ENCODE measurements at regions not wholly inside any gene's neighbourhood (a gene's known extent, or its start where the extent isn't known, plus 50 kb on each side); places are given as distances from the start of the nearest gene placed in this dataset.
"Not testable (repeated sequence)": the region's sequence is repeated elsewhere in the genome, so short reads cannot be mapped to it uniquely, and the experiment has no call there.

DNA sequence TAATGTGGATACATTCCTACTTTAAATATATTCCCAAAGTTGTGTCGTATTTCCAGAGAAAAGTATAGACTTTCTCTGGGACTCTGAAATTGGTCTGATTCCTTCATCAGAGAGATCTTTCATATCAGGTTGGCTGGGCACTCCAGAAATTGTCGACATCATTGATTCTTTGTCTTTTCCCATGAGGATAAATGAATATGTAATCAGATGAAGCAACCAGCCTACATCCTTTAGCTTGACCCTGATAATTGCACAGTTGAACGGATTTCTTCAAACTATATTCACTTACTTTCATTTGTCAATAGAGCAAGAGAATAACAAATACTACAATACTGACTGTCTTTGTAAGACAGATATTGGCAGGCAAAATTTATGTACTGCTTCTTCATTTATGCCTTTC lies 680.2 kb upstream of the LRRTM4 start:
- ATAC-seq (ENCODE audit: poor library complexity) (no peak), DNase-seq (no peak)
- intact Hi-C loops (cut with DNase I): no loop called here

DNA sequence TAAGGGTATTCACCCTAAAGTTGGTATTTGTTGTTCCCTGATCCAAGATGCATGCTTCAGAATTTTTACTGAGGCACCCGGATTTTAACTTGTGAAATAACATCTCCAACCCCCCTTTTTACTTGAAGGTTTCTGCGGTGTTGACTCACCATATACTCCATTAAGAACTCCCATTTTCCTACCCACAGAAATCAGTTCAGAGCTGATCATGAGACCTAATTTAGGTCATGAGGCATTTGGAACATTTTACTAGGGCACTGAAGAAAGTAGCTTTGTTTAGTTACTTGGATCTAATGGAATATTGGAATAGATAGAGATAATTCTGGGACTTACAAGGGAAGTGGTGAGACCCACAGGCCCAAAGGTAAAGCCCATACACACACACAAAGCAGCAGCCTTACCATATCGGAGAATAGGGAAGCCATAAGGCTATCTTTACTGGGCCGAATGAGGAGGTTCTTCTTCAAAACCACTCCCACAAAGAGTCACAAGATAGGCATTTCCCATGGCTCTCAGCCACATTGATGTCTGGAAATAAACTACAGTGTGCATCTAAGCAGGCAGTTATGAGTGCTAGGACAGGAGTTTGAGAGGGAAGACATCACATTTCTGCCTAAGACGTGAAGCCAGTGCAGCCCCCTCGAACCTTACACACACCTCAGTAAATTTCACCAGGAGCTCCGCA lies 681.0 kb upstream of the LRRTM4 start:
- ATAC-seq (ENCODE audit: poor library complexity) (no peak), DNase-seq (no peak)
- intact Hi-C loops (cut with DNase I): no loop called here

- intact Hi-C loops (cut with DNase I): no loop called here
- ATAC-seq (ENCODE audit: poor library complexity) (no peak), DNase-seq (no peak)
Observed at GRCh38 chr2:78218066-78218465, 695.9 kb upstream of the LRRTM4 start.

GRCh38 chr2:78237704-78238103 lies 715.5 kb upstream of the LRRTM4 start:
- intact Hi-C loops (cut with DNase I): no loop called here
- DNase-seq (no peak), ATAC-seq (ENCODE audit: poor library complexity) (no peak)

GRCh38 chr2:78245394-78246135 lies 723.4 kb upstream of the LRRTM4 start:
- intact Hi-C loops (cut with DNase I): no loop called here
- DNase-seq: no peak
- no peak for ATAC-seq (ENCODE audit: poor library complexity)

DNA sequence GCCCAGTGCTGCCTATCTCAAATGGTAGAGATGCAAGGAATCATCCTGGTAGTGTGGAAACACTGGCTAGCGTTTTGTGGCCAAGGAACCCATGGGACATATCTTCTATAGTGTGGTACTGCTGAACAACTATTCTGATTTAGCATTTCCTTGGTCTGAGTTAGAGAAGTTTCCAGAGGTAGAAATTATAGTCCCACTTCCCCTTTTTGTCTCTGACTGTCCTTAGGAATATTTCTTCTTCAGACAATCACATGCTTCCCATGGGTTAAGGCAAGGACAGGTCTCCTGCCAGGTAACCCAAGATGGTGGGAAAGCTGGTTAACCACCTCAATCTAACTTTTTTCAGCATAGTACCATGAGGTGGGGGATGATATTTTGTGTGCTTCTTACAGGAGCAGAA lies 729.5 kb upstream of the LRRTM4 start:
- DNase-seq: no peak
- no peak for ATAC-seq (ENCODE audit: poor library complexity)
- intact Hi-C loops (cut with DNase I): no loop called here

- intact Hi-C loops (cut with DNase I): no loop called here
- ATAC-seq (ENCODE audit: poor library complexity) (no peak), DNase-seq (no peak)
Observed at GRCh38 chr2:78260861-78261260, 738.7 kb upstream of the LRRTM4 start.

DNA sequence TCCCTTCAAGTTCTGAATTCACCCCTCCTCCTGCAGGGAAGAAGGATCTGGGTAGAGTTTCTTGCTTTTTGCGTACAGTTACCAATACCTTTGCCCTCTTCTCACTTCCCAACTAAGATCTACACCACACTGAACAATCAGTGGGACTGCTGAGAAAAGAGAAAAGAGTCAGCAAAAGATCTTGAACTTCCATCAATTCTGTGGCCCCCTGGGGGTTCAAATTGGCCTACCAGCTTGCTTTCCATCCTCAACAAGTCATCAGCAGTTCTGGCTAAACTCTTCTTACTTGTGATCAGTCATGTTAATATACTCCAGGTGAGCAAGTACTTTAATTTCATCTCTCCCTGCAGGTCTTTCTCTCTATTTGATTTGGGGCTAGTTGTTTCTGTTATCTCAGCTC lies 739.3 kb upstream of the LRRTM4 start:
- intact Hi-C loops (cut with DNase I): no loop called here
- ATAC-seq (ENCODE audit: poor library complexity): no peak
- DNase-seq: no peak

DNA sequence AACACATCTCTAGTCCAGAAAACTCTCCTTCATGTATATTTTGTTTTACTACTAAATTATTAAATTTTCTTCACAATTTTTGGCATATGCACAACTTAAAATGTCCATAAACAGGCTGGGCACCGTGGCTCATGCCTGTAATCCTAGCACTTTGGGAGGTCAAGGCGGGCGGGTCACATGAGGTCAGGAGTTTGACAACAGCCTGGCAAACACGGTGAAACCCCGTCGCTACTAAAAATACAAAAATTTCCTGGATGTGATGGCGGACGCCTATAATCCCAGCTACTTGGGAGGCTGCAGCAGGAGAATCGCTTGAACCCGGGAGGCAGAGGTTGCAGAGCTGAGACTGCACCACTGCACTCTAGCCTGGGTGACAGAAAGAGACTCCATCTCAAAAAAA lies 739.9 kb upstream of the LRRTM4 start:
- intact Hi-C loops (cut with DNase I); DNase-seq; ATAC-seq (ENCODE audit: poor library complexity): not testable (repeated sequence)

- ATAC-seq (ENCODE audit: poor library complexity) (no peak), DNase-seq (no peak)
- intact Hi-C loops (cut with DNase I): no loop called here
Observed at GRCh38 chr2:78262713-78263375, 740.7 kb upstream of the LRRTM4 start.

- DNase-seq: no peak
- intact Hi-C loops (cut with DNase I): no loop called here
- no peak for ATAC-seq (ENCODE audit: poor library complexity)
Observed at GRCh38 chr2:78263571-78263970, 741.4 kb upstream of the LRRTM4 start.

GRCh38 chr2:78264130-78264529 lies 742.0 kb upstream of the LRRTM4 start:
- DNase-seq (no peak), ATAC-seq (ENCODE audit: poor library complexity) (no peak)
- intact Hi-C loops (cut with DNase I): no loop called here

DNA sequence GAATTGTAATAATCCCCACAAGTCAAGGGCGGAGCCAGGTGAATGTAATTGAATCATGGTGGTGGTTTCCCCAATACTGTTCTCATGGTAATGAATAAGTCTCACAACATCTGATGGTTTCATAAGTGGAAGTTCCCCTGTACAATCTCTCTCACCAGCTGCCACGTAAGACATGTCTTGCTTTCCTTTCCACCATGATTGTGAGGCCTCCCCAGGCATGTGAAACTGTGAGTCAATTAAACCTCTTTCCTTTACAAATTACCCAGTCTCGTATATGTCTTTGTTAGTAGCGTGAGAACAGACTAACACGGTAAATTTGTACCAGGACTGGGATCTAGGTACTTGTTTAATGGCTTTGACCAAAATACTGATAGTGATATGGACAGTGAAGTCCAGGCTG lies 744.3 kb upstream of the REG3G start:
- ATAC-seq (ENCODE audit: poor library complexity) (no peak), DNase-seq (no peak)
- intact Hi-C loops (cut with DNase I): no loop called here

- DNase-seq: no peak
- ATAC-seq (ENCODE audit: poor library complexity): no peak
- intact Hi-C loops (cut with DNase I): no loop called here
Observed at GRCh38 chr2:78290581-78291214, 734.8 kb upstream of the REG3G start.

DNA sequence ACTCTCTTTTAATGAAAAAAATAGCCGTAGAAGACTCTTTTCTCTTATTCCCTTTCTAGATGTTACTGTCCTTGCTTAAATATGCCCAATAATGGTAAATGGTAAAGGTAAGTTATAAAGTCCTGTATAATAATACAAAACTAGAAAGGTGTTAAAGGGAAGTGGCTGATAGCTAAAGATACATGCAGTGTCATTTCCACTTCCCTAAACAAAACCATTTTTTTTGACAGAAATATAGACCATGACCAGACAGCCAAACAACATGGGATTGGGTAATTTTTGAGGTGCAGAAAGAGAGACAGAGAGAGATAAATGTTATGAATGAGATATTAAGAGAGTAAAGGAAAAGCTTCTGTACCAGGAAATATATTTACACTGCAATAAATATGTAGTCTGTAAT lies 731.7 kb upstream of the REG3G start:
- DNase-seq (no peak), ATAC-seq (ENCODE audit: poor library complexity) (no peak)
- intact Hi-C loops (cut with DNase I): no loop called here

DNA sequence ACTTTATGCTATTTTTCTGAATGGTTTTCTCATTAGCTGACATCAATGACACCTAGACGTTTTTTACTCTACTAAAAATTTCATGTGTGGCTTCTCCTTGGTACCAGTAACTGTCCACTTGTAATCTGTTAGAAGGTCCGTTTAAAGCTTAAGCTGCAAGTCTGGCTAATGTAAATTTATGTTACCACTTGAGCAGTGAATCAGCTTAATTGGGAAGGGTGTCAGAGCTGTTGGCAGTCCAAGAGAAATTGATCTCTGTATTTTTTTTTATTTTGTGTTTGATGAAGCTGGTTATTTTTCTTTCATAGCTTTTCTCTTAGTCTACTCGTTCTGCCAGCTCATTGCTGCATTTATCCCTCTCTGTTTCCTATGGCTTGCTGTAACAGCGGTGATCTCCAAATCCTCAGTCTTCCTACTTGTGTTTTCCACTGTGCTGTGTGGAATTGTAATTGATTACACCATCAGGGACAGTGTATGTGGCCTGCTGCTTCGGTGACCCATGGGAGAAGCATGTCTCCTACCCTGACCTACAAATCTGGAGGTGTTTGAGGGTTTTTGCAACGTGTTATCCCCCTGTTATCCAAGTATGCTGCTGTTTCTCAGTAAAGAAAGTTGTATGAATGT lies 724.2 kb upstream of the REG3G start:
- DNase-seq (no peak), ATAC-seq (ENCODE audit: poor library complexity) (no peak)
- intact Hi-C loops (cut with DNase I): no loop called here

GRCh38 chr2:78304678-78305077 lies 720.8 kb upstream of the REG3G start:
- intact Hi-C loops (cut with DNase I): no loop called here
- no peak for DNase-seq
- ATAC-seq (ENCODE audit: poor library complexity): no peak

DNA sequence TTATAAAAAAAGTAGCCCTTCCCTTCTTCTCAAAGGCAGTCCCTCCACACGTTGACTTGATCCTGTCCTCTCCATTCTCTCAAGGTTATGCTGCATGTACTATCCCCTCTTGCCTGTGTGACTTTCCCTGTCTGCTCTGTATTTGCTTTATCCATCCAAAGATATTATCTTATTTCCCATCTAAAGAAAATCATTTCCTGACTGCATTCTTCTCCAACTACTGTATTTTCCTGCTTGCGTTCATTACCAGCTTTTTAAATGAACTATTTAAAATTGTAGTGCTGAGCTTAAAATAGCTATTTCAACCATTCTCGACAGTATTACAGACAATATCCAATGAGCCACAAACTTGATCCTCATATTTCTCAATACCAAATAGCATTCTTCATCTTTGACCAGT lies 716.0 kb upstream of the REG3G start:
- no peak for ATAC-seq (ENCODE audit: poor library complexity)
- DNase-seq: no peak
- intact Hi-C loops (cut with DNase I): no loop called here

GRCh38 chr2:78315368-78315767 lies 710.1 kb upstream of the REG3G start:
- DNase-seq (no peak), ATAC-seq (ENCODE audit: poor library complexity) (no peak)
- intact Hi-C loops (cut with DNase I): no loop called here

Data from Right ventricle myocardium superior (tissue), 1 donor.